GM12892 (cell line): ENCODE measurements at regions not wholly inside any gene's neighbourhood (a gene's known extent, or its start where the extent isn't known, plus 50 kb on each side); places are given as distances from the start of the nearest gene placed in this dataset.

ENCODE experiments used
- POLR2A ChIP-seq: IDR thresholded peaks from 2 replicates; pipeline ENCODE4 v1.6.1; 2011; ENCODE audit warnings: low read depth, low read length, control low read depth
- POLR2AphosphoS5 ChIP-seq: IDR thresholded peaks from 2 replicates; pipeline ENCODE4 v1.6.1; 2011; ENCODE audit warnings: low read depth, low read length, control low read depth
- TAF1 ChIP-seq: IDR thresholded peaks from 2 replicates; pipeline ENCODE4 v1.6.1; 2011; ENCODE audit warnings: low read depth, mild to moderate bottlenecking, control low read depth, low read length, borderline replicate concordance

- TF ChIP-seq POLR2A (no peak), POLR2AphosphoS5 (no peak), TAF1 (no peak)
Observed at GRCh38 chr3:117126946-117127546, 417.5 kb downstream of the TUSC7 start.
